Liver (tissue), 8 donors: ENCODE measurements at regions not wholly inside any gene's neighbourhood (a gene's known extent, or its start where the extent isn't known, plus 50 kb on each side); places are given as distances from the start of the nearest gene placed in this dataset.

Experiments
- DNase-seq: peaks from one replicate; pipeline ENCODE4 v3.0.0-alpha.2; 2017; ENCODE audit warnings: low spot score
- H3K27ac ChIP-seq, 2 donors: one replicate each; pipeline ENCODE4 v1.7.0; 2013; ENCODE audit warnings: inconsistent platforms in 2 of 2, low read length in 2 of 2, control low read depth in 1 of 2, low read depth in 1 of 2, mild to moderate bottlenecking in 1 of 2
- H3K27me3 ChIP-seq, 4 donors: one replicate each; pipeline versions ENCODE4 v1.6.1 to v1.7.0; 2013; ENCODE audit warnings: low read length in 3 of 4, inconsistent platforms in 1 of 4, mild to moderate bottlenecking in 1 of 4, moderate library complexity in 1 of 4; ENCODE audit not compliant: control insufficient read depth in 4 of 4, insufficient read depth in 4 of 4
- H3K36me3 ChIP-seq, 4 donors: one replicate each; pipeline versions ENCODE4 v1.6.1 to v1.7.0; 2013; ENCODE audit warnings: low read length in 3 of 4, mild to moderate bottlenecking in 3 of 4, low read depth in 1 of 4, moderate library complexity in 1 of 4; ENCODE audit not compliant: control insufficient read depth in 4 of 4, insufficient read depth in 3 of 4
- H3K4me1 ChIP-seq, 4 donors: one replicate each; pipeline versions ENCODE4 v1.6.1 to v1.7.0; 2013; ENCODE audit warnings: low read length in 3 of 4, mild to moderate bottlenecking in 3 of 4, moderate library complexity in 1 of 4; ENCODE audit not compliant: control insufficient read depth in 4 of 4, insufficient read depth in 4 of 4
- H3K4me3 ChIP-seq, 3 donors: one replicate each; pipeline versions ENCODE4 v1.6.1 to v1.7.0; 2013; ENCODE audit warnings: low read length in 3 of 3, control low read depth in 1 of 3, low read depth in 1 of 3, mild to moderate bottlenecking in 1 of 3
- H3K9ac ChIP-seq, 2 donors: one replicate each; pipeline ENCODE4 v1.7.0; 2013; ENCODE audit warnings: low read length in 2 of 2, mild to moderate bottlenecking in 2 of 2, moderate library complexity in 2 of 2, control low read depth in 1 of 2, low read depth in 1 of 2
- H3K9me3 ChIP-seq, 4 donors: one replicate each; pipeline versions ENCODE4 v1.6.1 to v1.7.0; 2013; ENCODE audit warnings: low read length in 3 of 4; ENCODE audit not compliant: control insufficient read depth in 4 of 4
- EGR1 ChIP-seq, 2 donors: IDR thresholded peaks; 2 replicates each; pipeline ENCODE4 v1.6.1; 2016 to 2018; ENCODE audit warnings: antibody characterized with exemption in 2 of 2, low read depth in 2 of 2
- FOXA1 ChIP-seq: IDR thresholded peaks from 2 replicates; pipeline ENCODE4 v1.6.1; 2016; ENCODE audit warnings: antibody characterized with exemption
- FOXA2 ChIP-seq: IDR thresholded peaks from 2 replicates; pipeline ENCODE4 v1.6.1; 2016; ENCODE audit warnings: antibody characterized with exemption
- GABPA ChIP-seq, 2 donors: IDR thresholded peaks in 1 of 2; conservative IDR thresholded peaks in 1 of 2; 2 replicates each; pipeline ENCODE4 v1.6.1; 2016; ENCODE audit warnings: antibody characterized with exemption in 2 of 2, mild to moderate bottlenecking in 1 of 2, moderate library complexity in 1 of 2
- HNF4A ChIP-seq, 2 donors: conservative IDR thresholded peaks; 2 replicates each; pipeline ENCODE4 v1.6.1; 2016; ENCODE audit warnings: antibody characterized with exemption in 2 of 2, mild to moderate bottlenecking in 2 of 2
- HNF4G ChIP-seq: IDR thresholded peaks from 2 replicates; pipeline ENCODE4 v1.6.1; 2016; ENCODE audit warnings: antibody characterized with exemption
- JUND ChIP-seq, 2 donors: IDR thresholded peaks; 2 replicates each; pipeline ENCODE4 v1.6.1; 2016; ENCODE audit warnings: antibody characterized with exemption in 2 of 2
- NR2F2 ChIP-seq: IDR thresholded peaks from 2 replicates; pipeline ENCODE4 v1.6.1; 2016; ENCODE audit warnings: antibody characterized with exemption
- RAD21 ChIP-seq, 2 donors: IDR thresholded peaks; 2 replicates each; pipeline ENCODE4 v1.6.1; 2016; ENCODE audit warnings: antibody characterized with exemption in 2 of 2, mild to moderate bottlenecking in 2 of 2
- RXRA ChIP-seq, 2 donors: IDR thresholded peaks; 2 replicates each; pipeline ENCODE4 v1.6.1; 2017 to 2018; ENCODE audit warnings: antibody characterized with exemption in 2 of 2, mild to moderate bottlenecking in 1 of 2
- SP1 ChIP-seq: IDR thresholded peaks from 2 replicates; pipeline ENCODE4 v1.6.1; 2018; ENCODE audit warnings: antibody characterized with exemption, mild to moderate bottlenecking
- TAF1 ChIP-seq: conservative IDR thresholded peaks from 2 replicates; pipeline ENCODE4 v1.6.1; 2016; ENCODE audit warnings: antibody characterized with exemption, mild to moderate bottlenecking
- YY1 ChIP-seq: IDR thresholded peaks from 2 replicates; pipeline ENCODE4 v1.6.1; 2016; ENCODE audit warnings: antibody characterized with exemption, mild to moderate bottlenecking
- WGBS: extraction: QIAGEN DNeasy Blood & Tissue Kit; methylation state at CpG from one replicate; pipeline ENCODE4 v1.1.7; 2013; 5-methylcytosine and 5-hydroxymethylcytosine counted together
- TF ChIP-seq, protein P1 (sequence below): IDR thresholded peaks from 2 replicates; pipeline ENCODE4 v1.6.1; 2016; ENCODE audit warnings: antibody characterized with exemption, mild to moderate bottlenecking
- TF ChIP-seq, protein P2 (sequence below): fragments of 150-350 bp; IDR thresholded peaks from 2 replicates; pipeline ENCODE4 v1.5.1; 2017; ENCODE audit warnings: improper control_type of control experiment, low read depth, low read length; ENCODE audit not compliant: missing input control
- TF ChIP-seq, protein P3 (sequence below): IDR thresholded peaks from 2 replicates; pipeline ENCODE4 v1.6.1; 2016; ENCODE audit warnings: antibody characterized with exemption
- TF ChIP-seq, protein P4 (sequence below): IDR thresholded peaks from 2 replicates; pipeline ENCODE4 v1.6.1; 2016; ENCODE audit warnings: antibody characterized with exemption
- TF ChIP-seq, protein P5 (sequence below): IDR thresholded peaks from 2 replicates; pipeline ENCODE4 v1.6.1; 2016; ENCODE audit warnings: antibody characterized with exemption
- donor health status: healthy.
- donor health status: healthy.
- donor health status: healthy.
- donor health status: healthy.
- donor health status: healthy.

DNA sequence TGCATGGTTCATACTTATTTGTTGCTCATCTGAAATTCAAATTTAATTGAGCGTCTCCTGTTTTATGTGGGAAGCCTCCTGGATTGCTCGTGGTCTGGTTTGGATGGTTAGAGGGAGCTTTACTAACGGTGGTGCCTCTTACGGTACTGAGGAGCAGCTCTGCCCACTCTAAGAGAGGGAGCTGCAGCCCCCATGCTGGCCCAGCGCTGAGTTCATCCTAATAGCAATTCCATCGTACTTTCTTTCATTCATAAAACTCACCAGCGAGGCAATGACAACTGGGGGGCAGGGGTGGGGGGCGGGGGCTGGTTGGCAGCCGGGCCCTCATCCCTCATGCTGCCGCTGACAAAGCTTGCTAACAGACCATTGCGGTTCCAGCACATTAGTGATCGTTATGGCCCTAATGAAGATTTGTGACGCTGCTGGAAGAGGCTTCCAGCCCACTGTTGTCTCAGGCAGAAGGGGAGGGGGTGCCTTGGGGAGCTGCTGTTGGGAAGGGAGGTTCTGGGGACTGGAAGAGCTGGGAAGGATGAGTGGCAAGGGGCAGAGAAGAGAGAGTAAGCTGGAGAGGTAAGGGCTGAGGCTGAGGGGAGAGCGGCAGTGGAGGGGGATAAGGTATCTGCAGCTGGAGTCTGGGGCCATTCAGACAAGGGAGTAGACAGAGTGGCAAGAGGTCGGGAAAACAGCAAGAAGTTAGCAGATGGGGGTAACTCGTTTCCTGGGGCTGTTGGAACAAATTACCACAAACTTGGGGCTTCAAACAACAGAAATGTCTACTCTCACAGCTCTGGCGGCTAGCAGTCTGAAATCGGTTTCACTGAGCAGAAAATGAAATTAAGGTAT lies 238.1 kb downstream of the LPIN1 start:
- no peaks in the 10 kb centered on the region for H3K36me3 ChIP-seq
- H3K4me3 ChIP-seq, result no peak overlapping the region
- H3K27me3 ChIP-seq, result no peaks in the 10 kb centered on the region
- H3K9ac ChIP-seq, result no peak overlapping the region
- H3K27ac ChIP-seq, result no peak overlapping the region
- H3K9me3 ChIP-seq, result no peaks in the 10 kb centered on the region
- TF ChIP-seq HNF4A (conservative IDR thresholded peaks at IDR 0.05) (no peak), EGR1 (IDR thresholded peaks at IDR 0.05; ENCODE audit: low read depth in 2 of 2) (no peak), FOXA2 (no peak), YY1 (no peak), NR2F2 (no peak), GABPA (IDR thresholded peaks at IDR 0.05 in 1 of 2, conservative IDR thresholded peaks at IDR 0.05 in 1 of 2) (no peak), TAF1 (no peak), SP1 (no peak), FOXA1 (no peak), JUND (IDR thresholded peaks at IDR 0.05) (no peak), RAD21 (IDR thresholded peaks at IDR 0.05) (no peak), RXRA (IDR thresholded peaks at IDR 0.05) (no peak), HNF4G (no peak)
- TF ChIP-seq, protein P1, sequence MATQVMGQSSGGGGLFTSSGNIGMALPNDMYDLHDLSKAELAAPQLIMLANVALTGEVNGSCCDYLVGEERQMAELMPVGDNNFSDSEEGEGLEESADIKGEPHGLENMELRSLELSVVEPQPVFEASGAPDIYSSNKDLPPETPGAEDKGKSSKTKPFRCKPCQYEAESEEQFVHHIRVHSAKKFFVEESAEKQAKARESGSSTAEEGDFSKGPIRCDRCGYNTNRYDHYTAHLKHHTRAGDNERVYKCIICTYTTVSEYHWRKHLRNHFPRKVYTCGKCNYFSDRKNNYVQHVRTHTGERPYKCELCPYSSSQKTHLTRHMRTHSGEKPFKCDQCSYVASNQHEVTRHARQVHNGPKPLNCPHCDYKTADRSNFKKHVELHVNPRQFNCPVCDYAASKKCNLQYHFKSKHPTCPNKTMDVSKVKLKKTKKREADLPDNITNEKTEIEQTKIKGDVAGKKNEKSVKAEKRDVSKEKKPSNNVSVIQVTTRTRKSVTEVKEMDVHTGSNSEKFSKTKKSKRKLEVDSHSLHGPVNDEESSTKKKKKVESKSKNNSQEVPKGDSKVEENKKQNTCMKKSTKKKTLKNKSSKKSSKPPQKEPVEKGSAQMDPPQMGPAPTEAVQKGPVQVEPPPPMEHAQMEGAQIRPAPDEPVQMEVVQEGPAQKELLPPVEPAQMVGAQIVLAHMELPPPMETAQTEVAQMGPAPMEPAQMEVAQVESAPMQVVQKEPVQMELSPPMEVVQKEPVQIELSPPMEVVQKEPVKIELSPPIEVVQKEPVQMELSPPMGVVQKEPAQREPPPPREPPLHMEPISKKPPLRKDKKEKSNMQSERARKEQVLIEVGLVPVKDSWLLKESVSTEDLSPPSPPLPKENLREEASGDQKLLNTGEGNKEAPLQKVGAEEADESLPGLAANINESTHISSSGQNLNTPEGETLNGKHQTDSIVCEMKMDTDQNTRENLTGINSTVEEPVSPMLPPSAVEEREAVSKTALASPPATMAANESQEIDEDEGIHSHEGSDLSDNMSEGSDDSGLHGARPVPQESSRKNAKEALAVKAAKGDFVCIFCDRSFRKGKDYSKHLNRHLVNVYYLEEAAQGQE, result no peak
- TF ChIP-seq, protein P2, sequence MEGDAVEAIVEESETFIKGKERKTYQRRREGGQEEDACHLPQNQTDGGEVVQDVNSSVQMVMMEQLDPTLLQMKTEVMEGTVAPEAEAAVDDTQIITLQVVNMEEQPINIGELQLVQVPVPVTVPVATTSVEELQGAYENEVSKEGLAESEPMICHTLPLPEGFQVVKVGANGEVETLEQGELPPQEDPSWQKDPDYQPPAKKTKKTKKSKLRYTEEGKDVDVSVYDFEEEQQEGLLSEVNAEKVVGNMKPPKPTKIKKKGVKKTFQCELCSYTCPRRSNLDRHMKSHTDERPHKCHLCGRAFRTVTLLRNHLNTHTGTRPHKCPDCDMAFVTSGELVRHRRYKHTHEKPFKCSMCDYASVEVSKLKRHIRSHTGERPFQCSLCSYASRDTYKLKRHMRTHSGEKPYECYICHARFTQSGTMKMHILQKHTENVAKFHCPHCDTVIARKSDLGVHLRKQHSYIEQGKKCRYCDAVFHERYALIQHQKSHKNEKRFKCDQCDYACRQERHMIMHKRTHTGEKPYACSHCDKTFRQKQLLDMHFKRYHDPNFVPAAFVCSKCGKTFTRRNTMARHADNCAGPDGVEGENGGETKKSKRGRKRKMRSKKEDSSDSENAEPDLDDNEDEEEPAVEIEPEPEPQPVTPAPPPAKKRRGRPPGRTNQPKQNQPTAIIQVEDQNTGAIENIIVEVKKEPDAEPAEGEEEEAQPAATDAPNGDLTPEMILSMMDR, result no peak
- TF ChIP-seq, protein P3, sequence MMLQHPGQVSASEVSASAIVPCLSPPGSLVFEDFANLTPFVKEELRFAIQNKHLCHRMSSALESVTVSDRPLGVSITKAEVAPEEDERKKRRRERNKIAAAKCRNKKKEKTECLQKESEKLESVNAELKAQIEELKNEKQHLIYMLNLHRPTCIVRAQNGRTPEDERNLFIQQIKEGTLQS, result no peak
- TF ChIP-seq, protein P4, sequence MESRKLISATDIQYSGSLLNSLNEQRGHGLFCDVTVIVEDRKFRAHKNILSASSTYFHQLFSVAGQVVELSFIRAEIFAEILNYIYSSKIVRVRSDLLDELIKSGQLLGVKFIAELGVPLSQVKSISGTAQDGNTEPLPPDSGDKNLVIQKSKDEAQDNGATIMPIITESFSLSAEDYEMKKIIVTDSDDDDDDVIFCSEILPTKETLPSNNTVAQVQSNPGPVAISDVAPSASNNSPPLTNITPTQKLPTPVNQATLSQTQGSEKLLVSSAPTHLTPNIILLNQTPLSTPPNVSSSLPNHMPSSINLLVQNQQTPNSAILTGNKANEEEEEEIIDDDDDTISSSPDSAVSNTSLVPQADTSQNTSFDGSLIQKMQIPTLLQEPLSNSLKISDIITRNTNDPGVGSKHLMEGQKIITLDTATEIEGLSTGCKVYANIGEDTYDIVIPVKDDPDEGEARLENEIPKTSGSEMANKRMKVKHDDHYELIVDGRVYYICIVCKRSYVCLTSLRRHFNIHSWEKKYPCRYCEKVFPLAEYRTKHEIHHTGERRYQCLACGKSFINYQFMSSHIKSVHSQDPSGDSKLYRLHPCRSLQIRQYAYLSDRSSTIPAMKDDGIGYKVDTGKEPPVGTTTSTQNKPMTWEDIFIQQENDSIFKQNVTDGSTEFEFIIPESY, result no peak
- TF ChIP-seq, protein P5, sequence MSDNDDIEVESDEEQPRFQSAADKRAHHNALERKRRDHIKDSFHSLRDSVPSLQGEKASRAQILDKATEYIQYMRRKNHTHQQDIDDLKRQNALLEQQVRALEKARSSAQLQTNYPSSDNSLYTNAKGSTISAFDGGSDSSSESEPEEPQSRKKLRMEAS, result no peak
- peaks cover 0 to 3% (median 0%) of the 10 kb centered on the region in 4 donors for H3K4me1 ChIP-seq
- 79% methylated on average over 18 of the region's 18 CpGs for WGBS
- DNase-seq, result no peak
